VCaP (cell line): ENCODE measurements at regions not wholly inside any gene's neighbourhood (a gene's known extent, or its start where the extent isn't known, plus 50 kb on each side); places are given as distances from the start of the nearest gene placed in this dataset.

Experiments used
- H3K27ac ChIP-seq: fragments of 450-650 bp; 2 replicates; pipeline ENCODE4 v1.5.1; 2017
- CTCF ChIP-seq: fragments of 450-650 bp; conservative IDR thresholded peaks from 2 replicates; pipeline ENCODE4 v1.5.1; 2017; ENCODE audit warnings: mild to moderate bottlenecking, moderate library complexity

DNA sequence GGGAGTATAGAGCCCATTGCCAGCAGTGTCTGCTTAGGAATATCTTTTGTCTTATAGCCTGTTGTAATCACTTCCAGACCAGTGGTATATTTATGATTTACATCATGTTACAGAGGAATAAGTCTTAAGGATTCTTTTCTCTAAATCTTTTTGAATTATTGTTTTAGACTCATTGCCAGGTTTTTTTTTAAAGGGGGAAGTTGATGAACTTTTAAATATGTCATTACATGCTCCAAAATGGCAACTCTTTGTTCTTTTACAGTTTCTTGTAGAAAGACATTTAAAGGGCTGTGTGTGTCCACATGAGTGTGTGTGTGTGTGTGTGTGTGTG lies 59.4 kb upstream of the NFIB start:
- TF ChIP-seq CTCF, result no peak
- no peak overlapping the region for H3K27ac ChIP-seq

GRCh38 chr9:14372437-14373335 lies 58.7 kb upstream of the NFIB start:
- no peak for TF ChIP-seq CTCF
- H3K27ac ChIP-seq, result no peak overlapping the region

DNA sequence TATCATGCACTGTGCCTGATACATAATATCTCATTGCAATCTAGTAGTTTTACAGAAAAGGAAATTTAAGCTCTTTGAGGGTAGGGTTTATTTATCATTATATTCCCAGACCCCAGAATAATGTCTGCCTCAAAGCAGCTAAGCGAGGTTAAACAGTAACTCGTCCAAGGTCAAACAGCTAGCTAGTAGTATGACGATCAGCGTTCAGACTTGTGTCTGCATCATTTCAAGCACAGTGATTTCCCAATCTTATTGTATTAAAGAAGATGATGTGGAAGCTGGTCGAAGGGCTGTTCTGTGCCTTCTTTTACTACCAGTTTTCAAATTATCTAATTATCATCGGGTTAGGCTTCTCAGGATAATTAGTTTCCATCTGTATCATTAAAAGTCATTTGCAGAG lies 55.1 kb upstream of the NFIB start:
- no peak overlapping the region for H3K27ac ChIP-seq
- no peak for TF ChIP-seq CTCF

DNA sequence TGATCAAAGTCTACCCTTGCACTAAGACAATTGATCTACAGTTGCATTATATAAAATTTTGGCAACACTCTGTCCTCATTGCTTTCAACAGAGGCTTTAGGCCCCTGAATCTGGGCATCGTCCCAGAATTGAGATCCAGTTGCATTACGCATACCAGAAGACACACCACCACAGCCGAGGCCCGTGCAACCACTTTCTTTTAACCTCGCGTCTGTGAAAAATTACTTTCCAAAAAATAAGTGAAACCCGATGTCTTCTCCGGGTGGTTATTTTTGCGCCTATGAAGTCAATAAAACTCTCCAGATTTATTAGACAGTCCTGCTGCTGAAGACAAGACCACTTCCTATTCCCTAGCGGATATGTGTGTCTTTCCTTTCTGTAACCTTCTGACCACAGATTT lies 52.1 kb upstream of the NFIB start:
- no peak overlapping the region for H3K27ac ChIP-seq
- no peak for TF ChIP-seq CTCF

- no peak for TF ChIP-seq CTCF
- H3K27ac ChIP-seq, result no peak overlapping the region
These were observed 51.7 kb upstream of the NFIB start for GRCh38 chr9:14365670-14366069.
